Calu3 (cell line): ENCODE measurements at regions not wholly inside any gene's neighbourhood (a gene's known extent, or its start where the extent isn't known, plus 50 kb on each side); places are given as distances from the start of the nearest gene placed in this dataset.

Experiments
- BruUV-seq: library from RNA; stranded (reverse); fragments of 400-500 nt; replicated peaks from 2 replicates; lab custom pipeline; 2021; lab: Mats Ljungman, UMichigan
- CTCF ChIA-PET: fragments of 300-600 bp; sonication (Branson Sonifier 250); formaldehyde crosslinking; loops from one replicate; lab custom pipeline; 2022; ENCODE audit warnings: antibody characterized with exemption; lab: Charles Lee
- DNase-seq: peaks from one replicate; pipeline ENCODE4 v3.0.0; 2022
- H3K27ac Mint-ChIP-seq: one replicate; pipeline ENCODE4 v1.8.0; 2022; ENCODE audit warnings: mixed read lengths; ENCODE audit not compliant: unreplicated experiment
- H3K27me3 Mint-ChIP-seq: one replicate; pipeline ENCODE4 v1.8.0; 2022; ENCODE audit warnings: mixed read lengths; ENCODE audit not compliant: unreplicated experiment
- H3K36me3 Mint-ChIP-seq: one replicate; pipeline ENCODE4 v1.8.0; 2022; ENCODE audit warnings: mild to moderate bottlenecking, moderate library complexity, mixed read lengths; ENCODE audit not compliant: insufficient read depth, unreplicated experiment
- H3K4me1 Mint-ChIP-seq: one replicate; pipeline ENCODE4 v1.8.0; 2022; ENCODE audit warnings: mild to moderate bottlenecking, low read depth, mixed read lengths; ENCODE audit not compliant: unreplicated experiment
- H3K4me3 Mint-ChIP-seq: one replicate; pipeline ENCODE4 v1.8.0; 2022; ENCODE audit warnings: mild to moderate bottlenecking, low read depth, moderate library complexity, mixed read lengths; ENCODE audit not compliant: unreplicated experiment
- H3K9me3 Mint-ChIP-seq: one replicate; pipeline ENCODE4 v1.8.0; 2022; ENCODE audit warnings: low read depth, mixed read lengths; ENCODE audit not compliant: unreplicated experiment
- CTCF ChIP-seq: fragments of 200-600 bp; IDR thresholded peaks from one replicate; pipeline ENCODE4 v1.8.0; 2022; ENCODE audit warnings: antibody characterized with exemption; ENCODE audit not compliant: unreplicated experiment
- intact Hi-C: fragments of 100-400 bp; cut with micrococcal nuclease; formaldehyde crosslinking; loops from one replicate; pipeline ENCODE4 v1.10.0; 2022; ENCODE audit not compliant: unreplicated experiment

- H3K4me1 Mint-ChIP-seq, result no peaks in the 10 kb centered on the region
- BruUV-seq, result no TSS peak
- CTCF ChIA-PET, result interaction anchor here (0.5 kb wide), 1 partner anchor 1198 kb away, joined by 4 read pairs; no protein-coding TSS in a partner anchor
- no peak for DNase-seq
- no peaks in the 10 kb centered on the region for H3K36me3 Mint-ChIP-seq
- no peak overlapping the region for H3K4me3 Mint-ChIP-seq
- TF ChIP-seq CTCF, result no peak
- no peak overlapping the region for H3K27ac Mint-ChIP-seq
- peaks cover 29% of the 10 kb centered on the region for H3K27me3 Mint-ChIP-seq
- intact Hi-C loops, result loop anchor here (5.0 kb wide), 1 partner anchor 415 kb away; no protein-coding TSS in a partner anchor
- no peaks in the 10 kb centered on the region for H3K9me3 Mint-ChIP-seq
Measured at GRCh38 chr2:238787501-238787900, 60.4 kb upstream of the TWIST2 start.

- H3K4me3 Mint-ChIP-seq, result no peak overlapping the region
- CTCF ChIA-PET, result no interaction called here
- intact Hi-C loops, result loop anchor here (5.0 kb wide), 1 partner anchor 417 kb away; no protein-coding TSS in a partner anchor
- TF ChIP-seq CTCF, result no peak
- no peaks in the 10 kb centered on the region for H3K9me3 Mint-ChIP-seq
- H3K4me1 Mint-ChIP-seq, result no peaks in the 10 kb centered on the region
- DNase-seq, result no peak
- H3K36me3 Mint-ChIP-seq, result no peaks in the 10 kb centered on the region
- H3K27ac Mint-ChIP-seq, result no peak overlapping the region
- peaks cover 29% of the 10 kb centered on the region for H3K27me3 Mint-ChIP-seq
- no TSS peak for BruUV-seq
Measured at GRCh38 chr2:238789317-238789806, 58.5 kb upstream of the TWIST2 start.

- CTCF ChIA-PET, result no interaction called here
Measured at GRCh38 chr2:238790126-238790832, 57.6 kb upstream of the TWIST2 start.

GRCh38 chr2:238790833-238791230, 57.1 kb upstream of the TWIST2 start:
- H3K27ac Mint-ChIP-seq, result no peak overlapping the region
- CTCF ChIA-PET, result no interaction called here
- no peaks in the 10 kb centered on the region for H3K9me3 Mint-ChIP-seq
- H3K4me1 Mint-ChIP-seq, result no peaks in the 10 kb centered on the region
- DNase-seq, result no peak
- H3K4me3 Mint-ChIP-seq, result no peak overlapping the region
- peaks cover 29% of the 10 kb centered on the region for H3K27me3 Mint-ChIP-seq
- no peaks in the 10 kb centered on the region for H3K36me3 Mint-ChIP-seq
- BruUV-seq, result no TSS peak
- intact Hi-C loops, result no loop called here
- TF ChIP-seq CTCF, result no peak

More at GRCh38 chr2:238790126-238790832, 57.6 kb upstream of the TWIST2 start:
- no peak for DNase-seq
- no peak overlapping the region for H3K4me3 Mint-ChIP-seq
- no peak for TF ChIP-seq CTCF
- H3K9me3 Mint-ChIP-seq, result no peaks in the 10 kb centered on the region
- H3K4me1 Mint-ChIP-seq, result no peaks in the 10 kb centered on the region
- no peak overlapping the region for H3K27ac Mint-ChIP-seq
- intact Hi-C loops, result no loop called here
- H3K27me3 Mint-ChIP-seq, result peaks cover 29% of the 10 kb centered on the region
- BruUV-seq, result no TSS peak
- no peaks in the 10 kb centered on the region for H3K36me3 Mint-ChIP-seq
